ENCODE measurements at regions not wholly inside any gene's neighbourhood (a gene's known extent, or its start where the extent isn't known, plus 50 kb on each side); places are given as distances from the start of the nearest gene placed in this dataset.

GRCh38 chr6:23503173-23503572 is 622.8 kb upstream of the NRSN1 start:
- no peak overlapping the region for H3K4me3 ChIP-seq (ENCODE audit: low read depth, low read length)
- TF ChIP-seq CTCF (IDR thresholded peaks at IDR 0.05; ENCODE audit: borderline replicate concordance, insufficient read depth, low read depth, low read length), result no peak

- H3K4me3 ChIP-seq (ENCODE audit: low read depth, low read length), result no peak overlapping the region
- no peak for TF ChIP-seq CTCF (IDR thresholded peaks at IDR 0.05; ENCODE audit: borderline replicate concordance, insufficient read depth, low read depth, low read length)
Observed at GRCh38 chr6:23505026-23505425, 621.0 kb upstream of the NRSN1 start.

- no peak overlapping the region for H3K4me3 ChIP-seq (ENCODE audit: low read depth, low read length)
- no peak for TF ChIP-seq CTCF (IDR thresholded peaks at IDR 0.05; ENCODE audit: borderline replicate concordance, insufficient read depth, low read depth, low read length)
Observed at GRCh38 chr6:23510778-23511510, 615.1 kb upstream of the NRSN1 start.

GRCh38 chr6:23511817-23512216 is 614.2 kb upstream of the NRSN1 start:
- no peak for TF ChIP-seq CTCF (IDR thresholded peaks at IDR 0.05; ENCODE audit: borderline replicate concordance, insufficient read depth, low read depth, low read length)
- no peak overlapping the region for H3K4me3 ChIP-seq (ENCODE audit: low read depth, low read length)

GRCh38 chr6:23518294-23518693 is 607.7 kb upstream of the NRSN1 start:
- no peak overlapping the region for H3K4me3 ChIP-seq (ENCODE audit: low read depth, low read length)
- no peak for TF ChIP-seq CTCF (IDR thresholded peaks at IDR 0.05; ENCODE audit: borderline replicate concordance, insufficient read depth, low read depth, low read length)

GRCh38 chr6:23522792-23523547 is 603.0 kb upstream of the NRSN1 start:
- TF ChIP-seq CTCF (IDR thresholded peaks at IDR 0.05; ENCODE audit: borderline replicate concordance, insufficient read depth, low read depth, low read length), result no peak
- H3K4me3 ChIP-seq (ENCODE audit: low read depth, low read length), result no peak overlapping the region

- no peak overlapping the region for H3K4me3 ChIP-seq (ENCODE audit: low read depth, low read length)
- TF ChIP-seq CTCF (IDR thresholded peaks at IDR 0.05; ENCODE audit: borderline replicate concordance, insufficient read depth, low read depth, low read length), result no peak
Observed at GRCh38 chr6:23523771-23524170, 602.2 kb upstream of the NRSN1 start.

All from GM12875 (cell line).